DMS114 treated with DMSO at 0.1 percent for 48 hours (cell line): ENCODE measurements at regions not wholly inside any gene's neighbourhood (a gene's known extent, or its start where the extent isn't known, plus 50 kb on each side); places are given as distances from the start of the nearest gene placed in this dataset.
"Not testable (repeated sequence)": the region's sequence is repeated elsewhere in the genome, so short reads cannot be mapped to it uniquely, and the experiment has no call there.

Source experiments
- DNase-seq: peaks from one replicate; lab custom pipeline; 2025; ENCODE audit not compliant: unreplicated experiment; lab: John Stamatoyannopoulos, UW

DNA sequence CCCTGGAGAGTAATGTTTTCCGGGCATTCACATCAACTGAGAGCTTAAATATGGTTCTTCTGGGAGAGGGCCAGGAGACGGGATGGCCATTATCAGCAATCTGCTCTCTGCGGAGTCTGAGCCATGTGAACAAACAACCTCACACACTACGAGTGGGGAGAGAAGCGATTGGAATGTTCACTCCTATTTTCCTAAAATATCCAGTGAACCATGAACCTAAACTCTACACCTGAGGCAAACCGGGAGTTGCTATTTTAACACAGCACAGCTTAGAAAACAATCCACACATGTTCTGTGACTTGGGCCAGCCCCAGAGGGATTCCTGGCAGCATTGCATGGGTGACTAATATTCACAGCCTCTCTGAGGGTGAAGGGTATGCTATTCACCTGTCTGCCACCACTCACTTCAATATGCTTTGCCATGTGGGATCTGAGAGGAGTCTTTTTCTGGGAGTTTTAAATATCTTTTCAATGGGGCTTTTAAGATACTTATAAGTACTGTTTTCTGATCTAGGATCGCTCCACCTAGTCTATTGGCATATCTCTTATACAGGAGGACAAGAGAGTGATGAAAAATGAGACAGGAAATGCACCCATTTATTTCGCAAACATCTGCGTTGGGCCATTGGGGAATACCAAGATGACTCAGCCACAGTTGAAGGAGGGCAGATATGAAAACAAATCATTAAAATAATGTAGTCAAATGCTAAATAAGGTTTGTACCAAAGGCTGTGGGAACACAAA lies 72.6 kb upstream of the SERP2 start:
- DNase-seq = no peak

DNA sequence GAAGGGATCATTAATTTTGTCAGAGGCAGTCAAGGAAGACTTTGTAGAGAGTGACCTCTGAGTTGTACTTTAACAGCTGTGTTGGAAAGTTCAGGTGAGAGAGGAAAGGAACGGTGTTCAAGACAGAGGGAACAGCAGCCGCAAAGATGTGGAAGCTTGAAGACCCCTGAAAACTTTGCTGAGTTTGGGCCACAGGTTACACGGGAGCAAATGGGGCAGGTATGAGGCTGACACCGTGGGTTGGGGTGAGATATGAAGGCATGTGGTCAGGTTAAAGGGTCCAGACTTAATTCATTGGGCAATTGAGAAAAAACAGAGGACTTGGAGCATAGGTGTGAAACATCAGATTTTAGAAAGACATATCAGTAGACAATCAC lies 72.0 kb upstream of the SERP2 start:
- no peak for DNase-seq

DNA sequence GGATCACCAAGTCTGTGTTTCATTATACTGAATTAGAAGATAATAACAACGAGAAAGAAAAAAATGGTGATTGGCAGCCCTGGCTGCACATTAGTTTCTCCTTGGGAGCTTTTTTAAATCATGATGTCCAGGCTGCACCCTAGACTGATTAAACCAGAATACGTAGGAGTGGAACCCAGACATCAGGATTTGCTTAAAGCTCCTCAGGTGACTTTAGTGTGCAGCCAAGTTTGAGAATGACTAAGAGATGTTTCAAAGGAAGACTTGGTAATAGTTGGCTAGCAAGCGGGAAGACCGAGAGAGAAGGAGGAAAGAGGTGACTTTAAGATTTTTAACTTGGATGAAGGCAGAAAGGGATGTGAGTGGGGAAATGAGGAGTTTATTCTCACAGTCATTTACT lies 71.4 kb upstream of the SERP2 start:
- no peak for DNase-seq

DNA sequence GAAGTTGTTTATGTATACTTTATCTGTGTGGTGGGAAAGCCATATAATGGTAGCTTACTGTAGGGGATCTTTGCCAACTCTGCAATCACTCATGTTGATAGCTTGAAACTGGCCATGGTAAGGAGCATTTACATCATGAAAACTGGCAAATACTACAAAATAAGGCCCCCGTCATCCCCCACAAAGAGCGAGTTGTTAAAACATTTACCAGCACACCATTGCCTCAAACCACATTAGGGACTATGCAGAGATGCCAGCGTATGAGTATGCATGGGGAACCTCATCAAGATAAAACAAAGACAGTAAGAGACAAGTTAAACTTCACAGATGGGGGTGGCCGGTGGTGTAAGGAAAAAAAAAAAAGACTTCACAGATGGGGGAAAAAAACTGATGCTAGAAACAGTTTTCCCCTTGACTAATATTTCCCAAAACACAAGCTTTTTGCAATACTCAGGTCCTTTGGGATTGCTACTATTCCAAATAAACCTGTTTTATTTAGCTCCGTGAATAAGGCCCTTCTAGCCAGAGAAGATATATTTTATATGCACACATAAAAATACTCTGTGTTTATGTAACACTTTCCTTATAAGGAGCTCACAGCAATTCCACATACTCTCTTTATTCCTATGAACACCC lies 70.6 kb upstream of the SERP2 start:
- DNase-seq = no peak

DNA sequence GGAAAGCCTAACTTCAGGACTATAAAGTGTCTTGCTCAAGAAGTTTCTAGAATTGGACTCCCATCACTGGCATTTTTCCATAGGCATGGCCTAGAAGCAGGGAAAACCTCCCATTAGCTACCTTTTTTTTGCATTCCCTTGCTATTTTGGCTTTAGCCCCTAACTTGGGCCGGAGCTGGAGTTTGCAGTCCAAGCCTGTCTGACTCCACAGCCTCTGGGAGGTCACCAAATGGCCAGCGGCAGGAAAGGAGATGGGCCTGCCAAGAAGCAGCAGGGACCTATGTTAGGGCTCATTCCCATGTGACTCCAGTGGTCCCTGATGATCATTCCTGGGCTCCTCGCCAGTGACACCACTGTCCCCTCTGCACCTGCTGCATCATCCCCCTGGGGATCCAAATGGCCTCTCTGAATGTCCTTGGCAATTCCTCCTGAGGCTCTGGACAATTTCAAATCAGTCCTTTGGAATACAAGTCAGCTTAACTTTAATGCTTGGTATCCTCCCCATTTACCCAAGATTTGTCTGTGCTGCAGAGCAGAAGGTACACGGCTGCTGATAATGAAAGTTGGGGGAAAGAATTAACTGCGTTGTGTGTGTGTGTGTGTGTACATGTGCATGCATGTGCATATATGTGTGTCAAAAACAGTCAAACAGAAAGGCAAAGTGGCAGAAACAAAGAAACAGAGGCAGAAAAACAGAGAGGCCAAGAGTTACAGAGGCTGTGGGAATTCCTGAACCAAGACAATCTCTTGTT lies 69.8 kb upstream of the SERP2 start:
- no peak for DNase-seq

DNA sequence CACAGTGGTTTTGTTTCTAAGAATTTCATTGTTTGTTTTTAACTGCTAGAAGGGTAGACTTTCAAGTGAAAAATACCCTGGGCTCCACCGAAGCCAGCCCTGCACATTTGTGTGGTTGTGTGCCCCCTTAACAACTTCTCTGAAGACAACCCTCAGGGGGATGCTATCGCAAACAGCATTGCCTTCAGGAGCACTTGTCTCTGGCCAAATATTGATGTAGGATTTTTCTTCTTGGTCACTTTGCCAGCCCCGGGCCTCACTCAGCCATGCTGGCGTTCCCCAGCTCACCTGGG lies 69.2 kb upstream of the SERP2 start:
- no peak for DNase-seq

DNA sequence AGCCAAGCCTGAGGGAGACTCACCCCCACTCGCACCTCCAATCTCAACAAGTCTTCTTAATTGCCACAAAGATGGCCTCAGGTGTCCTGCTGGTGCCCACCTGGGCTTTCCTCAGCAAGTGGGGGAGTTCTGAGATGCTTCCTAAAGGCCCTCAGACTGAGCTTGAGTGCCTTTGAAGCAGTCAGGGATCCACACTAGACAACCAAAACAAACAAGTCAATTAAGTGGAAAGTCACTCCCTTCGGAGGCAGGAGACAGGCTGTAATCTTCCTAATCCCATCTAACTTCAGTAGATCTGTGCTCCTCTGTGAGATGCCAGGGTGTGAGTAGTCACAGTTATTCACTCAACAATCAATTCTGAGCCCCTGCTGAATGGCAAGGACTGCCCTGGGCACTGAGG lies 68.3 kb upstream of the SERP2 start:
- DNase-seq = no peak

DNA sequence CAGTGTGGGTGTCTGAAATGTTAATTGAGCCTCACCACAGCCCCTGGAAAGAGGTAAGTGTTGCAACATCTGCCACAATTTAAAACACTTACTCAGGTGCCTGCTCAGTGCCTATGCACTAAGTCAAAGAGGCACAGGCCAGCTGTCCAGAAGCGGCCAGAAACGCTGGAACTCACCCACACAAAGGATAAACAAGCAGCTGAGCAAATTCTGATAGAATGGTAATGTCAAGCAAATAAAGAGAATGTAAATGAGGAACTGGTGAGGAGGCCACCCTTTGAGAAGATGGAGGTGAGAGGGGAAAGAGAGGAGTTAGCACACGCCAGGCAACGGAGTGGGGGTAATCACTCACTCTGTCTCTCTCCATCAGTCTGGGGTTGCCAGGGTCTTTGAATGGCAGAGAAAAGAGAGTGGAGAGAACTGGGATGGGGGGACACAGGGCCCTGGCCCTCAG lies 67.7 kb upstream of the SERP2 start:
- DNase-seq = no peak

DNA sequence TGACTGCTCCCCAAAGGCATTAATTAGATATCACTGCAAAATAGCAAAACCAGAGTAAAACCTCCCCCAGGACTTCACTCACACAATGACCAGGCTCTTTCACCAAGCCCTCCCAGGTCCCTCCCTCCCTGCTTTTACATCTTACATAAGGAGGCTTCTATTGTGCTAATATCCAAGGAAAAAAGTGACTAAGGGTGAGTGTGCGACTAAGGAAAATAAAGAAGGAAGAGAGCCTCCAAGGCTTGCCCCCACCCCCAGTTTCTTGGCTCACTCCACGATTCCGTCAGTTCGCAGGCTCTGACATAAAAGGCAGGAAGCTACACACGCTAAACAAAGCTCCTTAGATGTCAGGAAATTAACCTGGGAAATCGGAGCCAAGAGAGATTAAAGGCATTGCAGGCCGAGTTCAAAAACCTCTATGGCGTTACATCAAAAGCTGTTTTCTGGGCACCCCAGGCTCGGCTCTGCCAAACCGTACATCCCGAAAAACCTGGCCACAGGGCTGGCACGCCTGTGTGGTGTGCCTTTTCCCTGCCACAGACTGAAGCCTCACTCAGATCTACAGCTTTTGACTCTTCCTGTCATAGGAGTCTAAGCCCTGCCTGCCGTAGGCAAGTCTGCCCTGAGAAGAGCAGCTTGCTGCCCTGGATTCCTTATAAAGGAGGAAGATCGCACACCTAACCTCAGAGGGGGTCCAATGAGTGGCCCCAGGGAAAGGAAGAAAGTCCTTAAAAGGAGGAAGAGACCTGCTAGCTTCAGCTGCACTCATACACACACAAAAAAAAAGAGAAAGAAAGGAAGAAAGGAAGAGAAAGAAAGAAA lies 67.0 kb upstream of the SERP2 start:
- no peak for DNase-seq

DNA sequence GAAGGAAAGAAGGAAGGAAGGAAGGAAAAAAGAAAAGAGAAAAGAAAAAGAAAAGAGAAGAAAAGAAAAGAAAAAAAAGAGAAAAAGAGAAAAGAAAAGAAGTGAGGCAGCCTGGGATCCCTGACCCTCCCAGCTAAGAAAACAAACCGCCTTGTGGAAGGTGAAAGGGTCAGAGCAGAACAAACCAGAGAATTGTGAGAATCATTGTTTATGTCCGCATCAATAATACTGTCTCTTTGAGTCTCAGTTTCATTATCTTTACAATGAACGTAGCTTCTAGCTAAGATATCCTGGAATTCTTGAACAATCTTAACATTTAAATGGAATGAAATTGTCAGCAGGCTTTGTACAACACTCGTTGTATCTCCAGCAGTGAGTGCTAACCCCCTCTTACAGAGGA lies 66.4 kb upstream of the SERP2 start:
- no peak for DNase-seq

DNA sequence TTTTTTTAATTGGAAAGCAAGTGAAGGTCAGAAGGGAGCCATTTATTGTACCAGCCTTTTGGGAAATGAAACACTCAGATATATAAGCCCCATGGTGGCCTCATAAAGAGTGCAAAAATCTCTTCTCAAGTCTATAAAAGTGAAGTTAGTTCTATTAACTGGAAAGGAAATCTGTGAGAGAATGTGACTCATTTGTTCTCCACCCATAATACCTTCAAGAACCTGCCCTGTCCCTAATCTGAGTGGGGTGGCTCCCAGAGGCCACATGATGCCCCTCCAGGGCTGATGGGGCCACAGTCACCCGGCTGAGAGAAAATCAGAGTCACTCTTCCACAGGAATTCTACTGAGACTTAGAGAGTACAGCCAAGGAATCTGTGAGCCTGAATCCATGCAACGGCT lies 65.8 kb upstream of the SERP2 start:
- no peak for DNase-seq

DNA sequence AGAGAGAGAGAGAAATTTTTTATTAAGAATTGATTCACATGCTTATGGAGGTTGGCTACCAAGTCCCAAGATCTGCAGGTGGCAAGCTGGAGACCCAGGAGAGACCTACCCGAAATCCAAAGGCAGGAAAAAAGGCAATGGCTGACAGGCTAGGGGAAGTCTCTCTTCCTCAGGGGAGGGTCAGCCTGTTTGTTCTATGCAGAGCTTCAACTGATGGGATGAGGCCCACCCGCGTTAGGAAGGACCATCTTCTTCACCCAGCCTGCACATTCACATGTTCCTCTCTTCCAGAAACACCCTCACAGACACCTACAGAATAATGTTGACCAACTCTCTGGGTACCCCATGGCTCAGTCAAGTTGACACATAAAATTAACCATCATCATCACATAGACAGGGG lies 65.3 kb upstream of the SERP2 start:
- DNase-seq = no peak

DNA sequence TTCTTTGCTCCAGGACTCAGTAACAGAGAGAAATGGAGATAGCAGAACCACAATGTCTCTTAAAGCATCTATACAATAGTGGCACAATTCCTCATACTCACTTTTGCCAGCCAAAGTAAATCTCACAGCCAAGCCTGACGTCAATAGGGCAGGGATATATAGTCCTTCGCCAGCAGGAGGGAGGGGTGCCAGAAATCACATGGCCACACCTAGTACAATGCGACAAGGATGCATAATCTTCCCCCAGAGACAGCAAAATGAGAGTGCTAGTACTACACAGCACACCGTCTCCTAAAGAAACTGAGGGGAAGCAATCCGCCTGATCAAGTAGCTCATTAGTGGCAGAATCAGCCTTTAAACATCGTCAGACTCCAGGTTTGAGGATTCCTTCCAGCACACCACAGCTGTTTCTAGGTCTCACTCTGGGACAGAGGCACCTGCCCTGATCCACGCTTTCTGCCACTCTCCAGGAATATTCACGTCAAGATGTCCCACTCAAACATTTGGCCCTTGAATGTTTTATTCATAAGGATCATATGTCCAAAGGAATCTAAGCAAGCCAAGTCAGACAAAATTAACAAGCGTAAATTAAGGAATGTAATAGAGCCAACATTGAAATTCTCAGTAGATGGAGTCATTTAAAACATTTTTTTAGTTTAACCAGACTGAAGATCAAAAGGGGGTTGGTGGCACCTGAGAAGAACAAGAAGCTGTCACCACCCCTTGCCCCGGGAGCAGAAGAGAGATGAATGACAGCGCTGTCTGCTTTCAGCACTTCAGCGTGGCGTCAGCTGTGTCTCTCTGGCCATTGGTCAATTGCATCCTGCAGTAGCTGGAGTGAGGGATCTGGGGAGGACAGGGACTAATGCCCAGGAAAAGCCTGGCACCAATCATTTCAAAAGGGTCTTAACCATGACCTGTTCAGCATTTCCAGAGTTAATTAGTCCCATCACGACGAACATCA lies 63.5 kb upstream of the SERP2 start:
- DNase-seq = no peak

DNA sequence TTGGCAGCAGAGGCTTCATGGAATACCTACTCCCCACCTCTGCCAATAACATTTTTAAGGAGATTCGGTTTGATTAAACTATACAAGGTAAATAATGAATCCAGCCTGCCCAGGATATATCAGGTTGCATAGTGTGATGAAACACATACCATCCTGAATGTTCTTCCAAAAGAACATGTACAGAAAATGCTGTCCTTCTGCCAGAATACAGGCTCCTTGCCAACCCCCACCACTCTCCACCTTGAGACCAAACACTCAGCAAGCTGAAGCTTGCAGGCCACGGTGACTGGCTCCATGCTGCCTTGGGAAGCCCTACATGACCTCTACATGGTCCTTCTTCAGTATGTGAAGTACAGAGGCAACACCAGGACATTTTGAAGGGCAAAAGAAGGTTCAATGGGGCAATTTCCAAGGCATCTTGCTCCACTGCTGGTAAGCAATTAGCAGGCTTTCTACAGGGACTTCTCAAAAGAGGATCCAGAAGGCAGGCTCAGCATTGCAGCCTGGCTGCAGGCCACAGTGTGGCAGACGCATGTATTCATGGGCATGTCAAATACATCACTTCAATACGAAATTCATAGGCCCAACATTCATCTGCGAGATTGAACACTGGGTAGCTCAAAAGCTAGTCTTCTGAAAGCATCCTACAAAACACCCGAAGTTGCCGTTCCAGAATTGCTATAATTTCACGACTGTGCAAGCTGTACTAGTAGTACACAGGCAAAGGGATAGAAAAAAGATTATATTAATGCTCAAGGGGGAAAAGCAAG lies 62.4 kb upstream of the SERP2 start:
- no peak for DNase-seq

DNA sequence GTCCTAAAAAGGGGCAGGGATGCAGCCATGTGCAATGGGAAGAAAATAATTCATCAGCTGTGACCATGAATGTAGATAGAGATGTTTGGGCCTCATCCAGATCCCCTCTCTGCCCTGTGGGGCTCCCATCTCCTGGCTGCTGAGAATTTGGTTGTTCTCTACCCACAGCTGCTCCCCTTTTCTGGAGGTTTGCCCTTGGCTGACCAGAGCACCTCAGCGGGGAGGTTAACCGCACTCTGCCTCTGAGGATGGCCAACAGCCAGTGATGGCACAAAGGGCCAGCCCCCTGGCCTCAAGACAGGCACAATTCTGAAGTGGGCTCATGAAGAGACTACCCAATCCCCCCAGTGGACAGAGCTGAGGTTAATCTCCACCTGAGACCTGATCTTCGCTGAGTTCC lies 61.5 kb upstream of the SERP2 start:
- DNase-seq = no peak

DNA sequence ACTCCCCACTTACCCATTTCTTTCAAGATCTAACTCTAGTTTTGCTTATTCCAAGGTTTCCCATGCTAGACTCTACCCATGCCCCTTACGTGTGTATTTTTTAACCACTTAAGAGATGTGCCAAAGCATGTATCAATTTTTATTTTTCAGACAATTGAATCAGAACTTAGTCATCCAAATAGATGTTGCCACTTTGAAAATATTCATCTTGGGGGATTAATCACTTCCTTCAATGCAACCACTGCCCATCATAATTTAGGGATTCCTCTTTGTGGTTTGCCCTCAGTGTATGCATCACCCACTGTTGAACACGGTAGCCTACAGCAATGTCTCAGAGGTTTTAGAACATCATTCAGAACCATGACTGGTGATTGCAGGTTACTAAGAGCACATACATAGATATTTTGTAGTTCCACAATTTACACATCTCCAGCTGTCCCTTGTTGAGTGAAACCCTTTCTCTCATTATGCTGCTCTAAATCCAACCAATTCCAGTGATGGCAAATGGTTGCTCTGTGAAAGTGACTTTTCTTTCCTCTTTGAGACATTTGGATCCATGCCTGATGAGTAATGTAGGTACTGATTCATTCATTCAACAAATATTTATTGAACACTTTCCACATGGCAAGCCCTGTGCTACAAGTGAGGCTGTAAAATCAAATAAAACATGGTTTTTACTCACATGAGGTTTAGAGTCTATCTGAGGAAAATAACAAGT lies 60.6 kb upstream of the SERP2 start:
- DNase-seq = no peak

DNA sequence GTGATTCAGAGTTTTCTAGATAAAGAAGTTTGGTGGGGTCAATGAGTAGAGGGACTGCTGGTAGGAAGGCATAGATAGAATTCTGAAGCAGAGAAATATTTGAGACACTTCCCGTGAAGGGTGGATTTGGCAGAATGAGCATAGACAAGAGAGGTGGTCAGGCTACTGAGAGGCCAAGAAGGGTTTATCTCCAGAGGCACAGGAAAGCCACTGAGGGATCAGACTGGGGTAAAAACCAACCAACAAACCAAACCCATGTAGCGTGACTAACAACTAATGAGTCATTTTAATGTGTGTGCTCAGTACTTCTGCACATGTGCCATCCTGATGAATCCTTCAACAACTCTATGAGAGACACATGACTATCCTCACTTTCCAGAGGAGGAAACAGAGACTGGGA lies 60.0 kb upstream of the SERP2 start:
- DNase-seq = no peak

DNA sequence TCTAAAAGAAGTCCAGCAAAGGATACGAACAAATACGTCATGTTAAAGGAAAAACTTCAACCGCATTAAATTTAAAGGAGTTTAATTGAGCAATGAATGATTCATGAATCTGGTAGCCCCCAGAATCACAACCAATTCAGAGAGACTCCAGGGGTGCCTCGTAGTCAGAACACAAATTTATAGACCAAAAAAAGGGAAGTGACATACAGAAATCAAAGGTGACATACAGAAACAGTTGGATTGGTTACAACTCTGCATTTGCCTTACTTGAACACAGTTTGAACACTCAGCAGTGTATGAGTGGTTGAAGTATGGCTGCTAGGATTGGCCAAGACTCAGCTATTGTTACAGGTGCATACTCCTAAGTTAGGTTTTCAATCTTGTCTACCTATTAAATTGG lies 59.5 kb upstream of the SERP2 start:
- DNase-seq = not testable (repeated sequence)

DNA sequence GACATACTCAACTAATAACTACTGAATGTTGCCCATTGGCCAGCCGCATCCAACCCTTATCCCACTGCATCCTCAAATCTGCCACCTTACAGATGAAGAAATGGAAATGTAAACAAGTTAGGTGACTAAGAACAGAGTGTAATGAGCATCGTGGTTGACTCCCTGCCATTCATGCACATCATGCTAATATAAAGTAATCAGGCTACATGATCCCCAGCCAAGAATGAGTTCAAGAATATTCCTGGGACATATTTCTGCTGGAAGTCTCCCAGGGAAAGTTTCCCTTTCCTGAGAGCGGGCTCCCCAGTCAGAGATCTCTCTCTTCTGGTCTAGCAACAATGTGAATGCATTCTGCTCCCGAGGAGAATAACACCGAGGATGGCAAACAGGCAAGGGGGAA lies 55.9 kb upstream of the SERP2 start:
- no peak for DNase-seq
